ENCODE measurements at regions not wholly inside any gene's neighbourhood (a gene's known extent, or its start where the extent isn't known, plus 50 kb on each side); places are given as distances from the start of the nearest gene placed in this dataset.
"Not testable (repeated sequence)": the region's sequence is repeated elsewhere in the genome, so short reads cannot be mapped to it uniquely, and the experiment has no call there.

- no peak overlapping the region for H3K4me3 ChIP-seq (ENCODE audit: low read depth, low read length)
Measured at GRCh38 chr22:48628891-48629543, 1198.7 kb downstream of the BRD1 start.

GRCh38 chr22:48627966-48628365 is 1199.7 kb downstream of the BRD1 start:
- H3K4me3 ChIP-seq (ENCODE audit: low read depth, low read length): no peak overlapping the region

GRCh38 chr22:48627203-48627602 is 1200.5 kb downstream of the BRD1 start:
- no peak overlapping the region for H3K4me3 ChIP-seq (ENCODE audit: low read depth, low read length)

- H3K4me3 ChIP-seq (ENCODE audit: low read depth, low read length): no peak overlapping the region
Measured at GRCh38 chr22:48624401-48624800, 1203.3 kb downstream of the BRD1 start.

- no peak overlapping the region for H3K4me3 ChIP-seq (ENCODE audit: low read depth, low read length)
Measured at GRCh38 chr22:48622891-48623545, 1204.7 kb downstream of the BRD1 start.

- H3K4me3 ChIP-seq (ENCODE audit: low read depth, low read length): no peak overlapping the region
Measured at GRCh38 chr22:48621085-48621484, 1206.6 kb downstream of the BRD1 start.

- not testable (repeated sequence) for H3K4me3 ChIP-seq (ENCODE audit: low read depth, low read length)
Measured at GRCh38 chr22:48620460-48620859, 1207.2 kb downstream of the BRD1 start.

- H3K4me3 ChIP-seq (ENCODE audit: low read depth, low read length): no peak overlapping the region
Measured at GRCh38 chr22:48619721-48620120, 1208.0 kb downstream of the BRD1 start.

- no peak overlapping the region for H3K4me3 ChIP-seq (ENCODE audit: low read depth, low read length)
Measured at GRCh38 chr22:48618326-48618725, 1209.3 kb downstream of the BRD1 start.

- H3K4me3 ChIP-seq (ENCODE audit: low read depth, low read length): no peak overlapping the region
Measured at GRCh38 chr22:48616656-48617055, 1211.0 kb downstream of the BRD1 start.

- H3K4me3 ChIP-seq (ENCODE audit: low read depth, low read length): no peak overlapping the region
Measured at GRCh38 chr22:48615171-48616008, 1212.3 kb downstream of the BRD1 start.

- no peak overlapping the region for H3K4me3 ChIP-seq (ENCODE audit: low read depth, low read length)
Measured at GRCh38 chr22:48613566-48614200, 1214.0 kb downstream of the BRD1 start.

- H3K4me3 ChIP-seq (ENCODE audit: low read depth, low read length): no peak overlapping the region
Measured at GRCh38 chr22:48612077-48612995, 1215.3 kb downstream of the BRD1 start.

- no peak overlapping the region for H3K4me3 ChIP-seq (ENCODE audit: low read depth, low read length)
Measured at GRCh38 chr22:48609279-48609865, 1218.3 kb downstream of the BRD1 start.

GRCh38 chr22:48607901-48608662 is 1219.6 kb downstream of the BRD1 start:
- no peak overlapping the region for H3K4me3 ChIP-seq (ENCODE audit: low read depth, low read length)

GRCh38 chr22:48606684-48607307 is 1220.9 kb downstream of the BRD1 start:
- H3K4me3 ChIP-seq (ENCODE audit: low read depth, low read length): no peak overlapping the region

GRCh38 chr22:48605856-48606481 is 1221.7 kb downstream of the BRD1 start:
- no peak overlapping the region for H3K4me3 ChIP-seq (ENCODE audit: low read depth, low read length)

GRCh38 chr22:48605125-48605524 is 1222.5 kb downstream of the BRD1 start:
- H3K4me3 ChIP-seq (ENCODE audit: low read depth, low read length): no peak overlapping the region
